GM12892 (cell line): ENCODE measurements at regions not wholly inside any gene's neighbourhood (a gene's known extent, or its start where the extent isn't known, plus 50 kb on each side); places are given as distances from the start of the nearest gene placed in this dataset.
"Not testable (repeated sequence)": the region's sequence is repeated elsewhere in the genome, so short reads cannot be mapped to it uniquely, and the experiment has no call there.

ENCODE experiments used
- DNase-seq: peaks from one replicate; pipeline ENCODE4 v3.0.0; 2011; ENCODE audit not compliant: insufficient read length
- FAIRE-seq: peaks from 2 replicates; lab custom pipeline; 2011; peaks lifted over from hg19 to GRCh38; lab: Jason Lieb, UNC
- POLR2A ChIP-seq: IDR thresholded peaks from 2 replicates; pipeline ENCODE4 v1.6.1; 2011; ENCODE audit warnings: low read depth, low read length, control low read depth
- POLR2AphosphoS5 ChIP-seq: IDR thresholded peaks from 2 replicates; pipeline ENCODE4 v1.6.1; 2011; ENCODE audit warnings: low read depth, low read length, control low read depth
- TAF1 ChIP-seq: IDR thresholded peaks from 2 replicates; pipeline ENCODE4 v1.6.1; 2011; ENCODE audit warnings: low read depth, mild to moderate bottlenecking, control low read depth, low read length, borderline replicate concordance

- DNase-seq: no peak
- FAIRE-seq: no peak
- TF ChIP-seq TAF1 (no peak), POLR2A (no peak), POLR2AphosphoS5 (no peak)
These were observed 125.4 kb downstream of the CASP12 start for GRCh38 chr11:104772806-104773241.

DNA sequence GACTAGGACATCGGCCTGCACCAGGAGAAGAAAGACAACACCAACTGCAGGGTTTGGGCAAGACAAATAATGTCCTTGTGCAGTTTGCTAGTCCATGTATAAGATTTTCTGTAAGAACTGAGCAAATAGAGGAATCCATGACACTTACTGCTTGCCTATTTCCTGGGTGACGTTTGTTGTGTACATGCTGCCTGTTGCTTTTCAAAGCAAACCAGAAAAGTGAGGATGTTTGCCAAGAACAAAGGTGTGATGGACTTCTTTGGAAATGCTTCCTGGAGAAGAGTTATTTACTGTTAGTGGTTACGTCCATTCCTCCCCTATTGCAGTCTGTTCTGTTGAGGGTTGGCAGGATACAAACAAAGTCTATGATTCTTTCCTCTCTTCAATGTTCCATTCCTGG, 126.5 kb downstream of the CASP12 start:
- DNase-seq: no peak
- TF ChIP-seq POLR2A (no peak), TAF1 (no peak), POLR2AphosphoS5 (no peak)
- no peak for FAIRE-seq

- not testable (repeated sequence) for FAIRE-seq, DNase-seq
These were observed 127.2 kb downstream of the CASP12 start for GRCh38 chr11:104771046-104771445.

- DNase-seq (no peak), FAIRE-seq (no peak)
- TF ChIP-seq TAF1: no peak
- no peak for TF ChIP-seq POLR2A
- TF ChIP-seq POLR2AphosphoS5: no peak
These were observed 132.7 kb downstream of the CASP12 start for GRCh38 chr11:104765401-104766095.

GRCh38 chr11:104764710-104765045, 133.6 kb downstream of the CASP12 start:
- FAIRE-seq (peak; percentile 14), DNase-seq (no peak)
- TF ChIP-seq POLR2A: no peak

GRCh38 chr11:104763930-104764709, 134.1 kb downstream of the CASP12 start:
- DNase-seq (no peak), FAIRE-seq (no peak)
- no peak for TF ChIP-seq POLR2A
- TF ChIP-seq TAF1: no peak
- no peak for TF ChIP-seq POLR2AphosphoS5

DNA sequence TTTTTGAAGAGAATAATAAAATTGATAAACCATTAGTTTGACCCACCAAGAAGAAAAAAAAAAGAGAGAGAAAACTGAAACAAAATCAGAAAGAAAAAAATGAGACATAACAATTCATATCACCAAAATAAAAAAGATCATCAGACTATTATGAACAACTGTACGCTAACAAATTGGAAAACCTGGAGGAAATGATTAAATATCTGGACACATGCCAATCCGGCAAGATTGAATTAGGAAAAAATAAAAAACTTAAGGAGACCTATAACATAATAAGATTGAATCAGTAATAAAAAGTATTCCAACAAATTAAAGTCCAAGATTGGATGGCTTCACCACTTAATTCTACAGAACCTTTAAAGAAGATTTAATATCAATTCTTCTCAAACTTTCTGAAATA, 136.7 kb downstream of the CASP12 start:
- no peak for FAIRE-seq
- TF ChIP-seq TAF1 (no peak), POLR2AphosphoS5 (no peak), POLR2A (no peak)
- DNase-seq: no peak

GRCh38 chr11:104759464-104759863, 138.8 kb downstream of the CASP12 start:
- FAIRE-seq (no peak), DNase-seq (no peak)
- TF ChIP-seq POLR2A (no peak), TAF1 (no peak), POLR2AphosphoS5 (no peak)

GRCh38 chr11:104738918-104739317, 159.3 kb downstream of the CASP12 start:
- TF ChIP-seq POLR2AphosphoS5: no peak
- FAIRE-seq: no peak

GRCh38 chr11:104738208-104738607, 160.1 kb downstream of the CASP12 start:
- DNase-seq (no peak), FAIRE-seq (no peak)
- no peak for TF ChIP-seq POLR2AphosphoS5
- TF ChIP-seq TAF1: no peak
- TF ChIP-seq POLR2A: no peak

More at GRCh38 chr11:104738918-104739317, 159.3 kb downstream of the CASP12 start:
- no peak for DNase-seq

GRCh38 chr11:104736502-104736901, 161.8 kb downstream of the CASP12 start:
- DNase-seq (no peak), FAIRE-seq (no peak)
- TF ChIP-seq TAF1: no peak
- no peak for TF ChIP-seq POLR2A
- no peak for TF ChIP-seq POLR2AphosphoS5

GRCh38 chr11:104734998-104735397, 163.3 kb downstream of the CASP12 start:
- TF ChIP-seq POLR2AphosphoS5 (no peak), TAF1 (no peak), POLR2A (no peak)
- no peak for FAIRE-seq
- no peak for DNase-seq
